ENCODE measurements at regions not wholly inside any gene's neighbourhood (a gene's known extent, or its start where the extent isn't known, plus 50 kb on each side); places are given as distances from the start of the nearest gene placed in this dataset.

DNA sequence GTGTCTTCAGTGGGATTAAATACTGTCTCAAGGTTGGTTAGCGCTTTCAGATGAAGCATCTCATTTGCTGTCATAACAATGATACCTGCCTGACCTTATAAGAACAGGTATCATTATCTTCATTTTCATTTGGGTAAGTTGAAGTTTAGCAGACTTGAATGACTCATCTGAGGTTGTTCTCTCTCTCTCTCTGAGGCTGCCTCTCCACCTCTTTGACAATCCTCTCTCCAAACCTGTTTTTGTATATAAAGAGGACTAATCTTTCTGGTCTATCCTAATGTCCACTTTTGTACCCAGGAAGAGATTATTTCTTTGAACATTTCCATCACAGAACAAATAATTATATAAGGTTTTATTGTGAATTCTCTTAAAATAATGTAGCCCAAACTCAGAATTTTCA, 291.4 kb downstream of the KLF6 start:
- TF ChIP-seq TAF1 (IDR thresholded peaks at IDR 0.05; ENCODE audit: borderline replicate concordance, insufficient read depth, low read length): no peak
- no peak for TF ChIP-seq FOXP2 (optimal IDR thresholded peaks at IDR 0.05; ENCODE audit: borderline replicate concordance, extremely low read depth, extremely low read length, insufficient read depth)
- no peak for TF ChIP-seq POLR2AphosphoS5 (IDR thresholded peaks at IDR 0.05; ENCODE audit: low read depth, low read length)
